Liver (tissue), 8 donors: ENCODE measurements at regions not wholly inside any gene's neighbourhood (a gene's known extent, or its start where the extent isn't known, plus 50 kb on each side); places are given as distances from the start of the nearest gene placed in this dataset.

Experiments
- DNase-seq: peaks from one replicate; pipeline ENCODE4 v3.0.0-alpha.2; 2017; ENCODE audit warnings: low spot score
- H3K27ac ChIP-seq, 2 donors: one replicate each; pipeline ENCODE4 v1.7.0; 2013; ENCODE audit warnings: inconsistent platforms in 2 of 2, low read length in 2 of 2, control low read depth in 1 of 2, low read depth in 1 of 2, mild to moderate bottlenecking in 1 of 2
- H3K27me3 ChIP-seq, 4 donors: one replicate each; pipeline versions ENCODE4 v1.6.1 to v1.7.0; 2013; ENCODE audit warnings: low read length in 3 of 4, inconsistent platforms in 1 of 4, mild to moderate bottlenecking in 1 of 4, moderate library complexity in 1 of 4; ENCODE audit not compliant: control insufficient read depth in 4 of 4, insufficient read depth in 4 of 4
- H3K36me3 ChIP-seq, 4 donors: one replicate each; pipeline versions ENCODE4 v1.6.1 to v1.7.0; 2013; ENCODE audit warnings: low read length in 3 of 4, mild to moderate bottlenecking in 3 of 4, low read depth in 1 of 4, moderate library complexity in 1 of 4; ENCODE audit not compliant: control insufficient read depth in 4 of 4, insufficient read depth in 3 of 4
- H3K4me1 ChIP-seq, 4 donors: one replicate each; pipeline versions ENCODE4 v1.6.1 to v1.7.0; 2013; ENCODE audit warnings: low read length in 3 of 4, mild to moderate bottlenecking in 3 of 4, moderate library complexity in 1 of 4; ENCODE audit not compliant: control insufficient read depth in 4 of 4, insufficient read depth in 4 of 4
- H3K4me3 ChIP-seq, 3 donors: one replicate each; pipeline versions ENCODE4 v1.6.1 to v1.7.0; 2013; ENCODE audit warnings: low read length in 3 of 3, control low read depth in 1 of 3, low read depth in 1 of 3, mild to moderate bottlenecking in 1 of 3
- H3K9ac ChIP-seq, 2 donors: one replicate each; pipeline ENCODE4 v1.7.0; 2013; ENCODE audit warnings: low read length in 2 of 2, mild to moderate bottlenecking in 2 of 2, moderate library complexity in 2 of 2, control low read depth in 1 of 2, low read depth in 1 of 2
- H3K9me3 ChIP-seq, 4 donors: one replicate each; pipeline versions ENCODE4 v1.6.1 to v1.7.0; 2013; ENCODE audit warnings: low read length in 3 of 4; ENCODE audit not compliant: control insufficient read depth in 4 of 4
- ATF3 ChIP-seq: IDR thresholded peaks from 2 replicates; pipeline ENCODE4 v1.6.1; 2016; ENCODE audit warnings: antibody characterized with exemption
- CTCF ChIP-seq: fragments of 150-350 bp; IDR thresholded peaks from 2 replicates; pipeline ENCODE4 v1.5.1; 2017; ENCODE audit warnings: improper control_type of control experiment, low read depth, low read length; ENCODE audit not compliant: missing input control
- EGR1 ChIP-seq, 2 donors: IDR thresholded peaks; 2 replicates each; pipeline ENCODE4 v1.6.1; 2016 to 2018; ENCODE audit warnings: antibody characterized with exemption in 2 of 2, low read depth in 2 of 2
- FOXA2 ChIP-seq: IDR thresholded peaks from 2 replicates; pipeline ENCODE4 v1.6.1; 2016; ENCODE audit warnings: antibody characterized with exemption
- HNF4A ChIP-seq, 2 donors: conservative IDR thresholded peaks; 2 replicates each; pipeline ENCODE4 v1.6.1; 2016; ENCODE audit warnings: antibody characterized with exemption in 2 of 2, mild to moderate bottlenecking in 2 of 2
- HNF4G ChIP-seq: IDR thresholded peaks from 2 replicates; pipeline ENCODE4 v1.6.1; 2016; ENCODE audit warnings: antibody characterized with exemption
- JUND ChIP-seq, 2 donors: IDR thresholded peaks; 2 replicates each; pipeline ENCODE4 v1.6.1; 2016; ENCODE audit warnings: antibody characterized with exemption in 2 of 2
- NR2F2 ChIP-seq: IDR thresholded peaks from 2 replicates; pipeline ENCODE4 v1.6.1; 2016; ENCODE audit warnings: antibody characterized with exemption
- RAD21 ChIP-seq, 2 donors: IDR thresholded peaks; 2 replicates each; pipeline ENCODE4 v1.6.1; 2016; ENCODE audit warnings: antibody characterized with exemption in 2 of 2, mild to moderate bottlenecking in 2 of 2
- RXRA ChIP-seq, 2 donors: IDR thresholded peaks; 2 replicates each; pipeline ENCODE4 v1.6.1; 2017 to 2018; ENCODE audit warnings: antibody characterized with exemption in 2 of 2, mild to moderate bottlenecking in 1 of 2
- SP1 ChIP-seq: IDR thresholded peaks from 2 replicates; pipeline ENCODE4 v1.6.1; 2018; ENCODE audit warnings: antibody characterized with exemption, mild to moderate bottlenecking
- TAF1 ChIP-seq: conservative IDR thresholded peaks from 2 replicates; pipeline ENCODE4 v1.6.1; 2016; ENCODE audit warnings: antibody characterized with exemption, mild to moderate bottlenecking
- YY1 ChIP-seq: IDR thresholded peaks from 2 replicates; pipeline ENCODE4 v1.6.1; 2016; ENCODE audit warnings: antibody characterized with exemption, mild to moderate bottlenecking
- ZBTB33 ChIP-seq: IDR thresholded peaks from 2 replicates; pipeline ENCODE4 v1.6.1; 2016; ENCODE audit warnings: antibody characterized with exemption
- WGBS: extraction: QIAGEN DNeasy Blood & Tissue Kit; methylation state at CpG from one replicate; pipeline ENCODE4 v1.1.7; 2013; 5-methylcytosine and 5-hydroxymethylcytosine counted together
- donor health status: healthy.
- donor health status: healthy.
- donor health status: healthy.
- donor health status: healthy.
- donor health status: healthy.

- TF ChIP-seq CTCF: no peak
- TF ChIP-seq RXRA (IDR thresholded peaks at IDR 0.05): peak; percentile 16 to 70
- TF ChIP-seq RAD21 (IDR thresholded peaks at IDR 0.05): peak; percentile 11 to 44
- no peak for TF ChIP-seq FOXA2
- no peak for TF ChIP-seq NR2F2
- TF ChIP-seq TAF1: no peak
- TF ChIP-seq HNF4G: no peak
- peak in 1 of 2 donors; percentile 14 for TF ChIP-seq EGR1 (IDR thresholded peaks at IDR 0.05; ENCODE audit: low read depth in 2 of 2)
These were observed 321.9 kb downstream of the ZPLD1 start (continued) for GRCh38 chr3:102756706-102757105.

GRCh38 chr3:102757950-102758349 lies 323.1 kb downstream of the ZPLD1 start:
- no peak for DNase-seq
- TF ChIP-seq FOXA2: no peak
- TF ChIP-seq HNF4A (conservative IDR thresholded peaks at IDR 0.05): peak; percentile 57 to 64
- peak; percentile 18 for TF ChIP-seq SP1
- Histone ChIP-seq H3K36me3 (no peaks in the 10 kb centered on the region), H3K4me1 (peaks cover 0 to 17% (median 10%) of the 10 kb centered on the region in 4 donors), H3K4me3 (no peak overlapping the region), H3K27ac (no peak overlapping the region), H3K9me3 (peaks cover 0 to 2% (median 0%) of the 10 kb centered on the region in 4 donors), H3K9ac (no peak overlapping the region), H3K27me3 (no peaks in the 10 kb centered on the region)
- WGBS: 32% methylated on average over 2 of the region's 2 CpGs

GRCh38 chr3:102761766-102762165 lies 327.0 kb downstream of the ZPLD1 start:
- no peaks in the 10 kb centered on the region for H3K27me3 ChIP-seq
- no peak overlapping the region for H3K4me3 ChIP-seq
- WGBS: 79% methylated on average over 2 of the region's 2 CpGs
- TF ChIP-seq HNF4G: no peak
- peaks cover 0 to 15% (median 6%) of the 10 kb centered on the region in 4 donors for H3K4me1 ChIP-seq
- peaks cover 0 to 2% (median 0%) of the 10 kb centered on the region in 4 donors for H3K9me3 ChIP-seq
- H3K9ac ChIP-seq: no peak overlapping the region
- no peak overlapping the region for H3K27ac ChIP-seq
- H3K36me3 ChIP-seq: no peaks in the 10 kb centered on the region
- DNase-seq: no peak

GRCh38 chr3:102790747-102791325 lies 356.0 kb downstream of the ZPLD1 start:
- no peak overlapping the region for H3K27ac ChIP-seq
- H3K27me3 ChIP-seq: no peaks in the 10 kb centered on the region
- no peak for DNase-seq
- H3K4me3 ChIP-seq: no peak overlapping the region
- no peaks in the 10 kb centered on the region for H3K4me1 ChIP-seq
- TF ChIP-seq SP1: no peak
- TF ChIP-seq HNF4A (conservative IDR thresholded peaks at IDR 0.05): no peak
- TF ChIP-seq ZBTB33: no peak
- TF ChIP-seq HNF4G: no peak
- no peak for TF ChIP-seq YY1
- no peak for TF ChIP-seq NR2F2
- no peak for TF ChIP-seq TAF1
- TF ChIP-seq EGR1 (IDR thresholded peaks at IDR 0.05; ENCODE audit: low read depth in 2 of 2): no peak
- TF ChIP-seq JUND (IDR thresholded peaks at IDR 0.05): no peak
- TF ChIP-seq CTCF: no peak
- TF ChIP-seq ATF3: no peak
- WGBS: 86% methylated on average over 3 of the region's 3 CpGs
- no peaks in the 10 kb centered on the region for H3K36me3 ChIP-seq
- H3K9me3 ChIP-seq: no peaks in the 10 kb centered on the region
- no peak overlapping the region for H3K9ac ChIP-seq
